H1 (cell line): ENCODE measurements at regions not wholly inside any gene's neighbourhood (a gene's known extent, or its start where the extent isn't known, plus 50 kb on each side); places are given as distances from the start of the nearest gene placed in this dataset.

ENCODE experiments used
- CREB1 ChIP-seq: IDR thresholded peaks from 2 replicates; pipeline ENCODE4 v1.6.1; 2012; ENCODE audit warnings: inconsistent platforms
- GTF2F1 ChIP-seq: IDR thresholded peaks from 2 replicates; pipeline ENCODE4 v1.6.1; 2012; ENCODE audit warnings: low read depth, low read length, improper control_type of control experiment, borderline replicate concordance
- TF ChIP-seq, protein P1 (sequence below): fragments of 300-600 bp; sonication (generic); IDR thresholded peaks from 2 replicates; pipeline ENCODE4 v1.7.1; 2012; ENCODE audit warnings: low read length, moderate library complexity, mild to moderate bottlenecking, inconsistent platforms; ENCODE audit not compliant: insufficient replicate concordance

DNA sequence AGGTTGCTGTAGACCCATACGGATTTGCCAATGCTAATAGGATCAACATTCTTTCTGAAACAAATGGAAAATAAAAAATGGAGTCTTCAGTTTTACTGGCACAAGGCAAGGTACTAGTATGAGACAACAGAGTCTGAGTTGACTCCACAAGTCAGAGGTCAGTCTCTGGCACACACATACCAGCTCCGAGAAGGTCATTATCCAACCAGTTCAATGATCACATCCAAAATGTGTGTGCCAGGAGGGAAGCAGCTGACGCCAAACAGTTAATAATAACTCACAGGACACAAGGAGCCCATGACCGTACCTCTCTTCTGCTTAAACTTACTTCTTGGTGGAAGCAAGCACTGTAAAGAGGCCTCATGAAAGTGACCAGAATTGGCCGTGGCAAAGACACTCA lies 528.6 kb downstream of the ZNF516 start (continued):
- TF ChIP-seq, protein P1, sequence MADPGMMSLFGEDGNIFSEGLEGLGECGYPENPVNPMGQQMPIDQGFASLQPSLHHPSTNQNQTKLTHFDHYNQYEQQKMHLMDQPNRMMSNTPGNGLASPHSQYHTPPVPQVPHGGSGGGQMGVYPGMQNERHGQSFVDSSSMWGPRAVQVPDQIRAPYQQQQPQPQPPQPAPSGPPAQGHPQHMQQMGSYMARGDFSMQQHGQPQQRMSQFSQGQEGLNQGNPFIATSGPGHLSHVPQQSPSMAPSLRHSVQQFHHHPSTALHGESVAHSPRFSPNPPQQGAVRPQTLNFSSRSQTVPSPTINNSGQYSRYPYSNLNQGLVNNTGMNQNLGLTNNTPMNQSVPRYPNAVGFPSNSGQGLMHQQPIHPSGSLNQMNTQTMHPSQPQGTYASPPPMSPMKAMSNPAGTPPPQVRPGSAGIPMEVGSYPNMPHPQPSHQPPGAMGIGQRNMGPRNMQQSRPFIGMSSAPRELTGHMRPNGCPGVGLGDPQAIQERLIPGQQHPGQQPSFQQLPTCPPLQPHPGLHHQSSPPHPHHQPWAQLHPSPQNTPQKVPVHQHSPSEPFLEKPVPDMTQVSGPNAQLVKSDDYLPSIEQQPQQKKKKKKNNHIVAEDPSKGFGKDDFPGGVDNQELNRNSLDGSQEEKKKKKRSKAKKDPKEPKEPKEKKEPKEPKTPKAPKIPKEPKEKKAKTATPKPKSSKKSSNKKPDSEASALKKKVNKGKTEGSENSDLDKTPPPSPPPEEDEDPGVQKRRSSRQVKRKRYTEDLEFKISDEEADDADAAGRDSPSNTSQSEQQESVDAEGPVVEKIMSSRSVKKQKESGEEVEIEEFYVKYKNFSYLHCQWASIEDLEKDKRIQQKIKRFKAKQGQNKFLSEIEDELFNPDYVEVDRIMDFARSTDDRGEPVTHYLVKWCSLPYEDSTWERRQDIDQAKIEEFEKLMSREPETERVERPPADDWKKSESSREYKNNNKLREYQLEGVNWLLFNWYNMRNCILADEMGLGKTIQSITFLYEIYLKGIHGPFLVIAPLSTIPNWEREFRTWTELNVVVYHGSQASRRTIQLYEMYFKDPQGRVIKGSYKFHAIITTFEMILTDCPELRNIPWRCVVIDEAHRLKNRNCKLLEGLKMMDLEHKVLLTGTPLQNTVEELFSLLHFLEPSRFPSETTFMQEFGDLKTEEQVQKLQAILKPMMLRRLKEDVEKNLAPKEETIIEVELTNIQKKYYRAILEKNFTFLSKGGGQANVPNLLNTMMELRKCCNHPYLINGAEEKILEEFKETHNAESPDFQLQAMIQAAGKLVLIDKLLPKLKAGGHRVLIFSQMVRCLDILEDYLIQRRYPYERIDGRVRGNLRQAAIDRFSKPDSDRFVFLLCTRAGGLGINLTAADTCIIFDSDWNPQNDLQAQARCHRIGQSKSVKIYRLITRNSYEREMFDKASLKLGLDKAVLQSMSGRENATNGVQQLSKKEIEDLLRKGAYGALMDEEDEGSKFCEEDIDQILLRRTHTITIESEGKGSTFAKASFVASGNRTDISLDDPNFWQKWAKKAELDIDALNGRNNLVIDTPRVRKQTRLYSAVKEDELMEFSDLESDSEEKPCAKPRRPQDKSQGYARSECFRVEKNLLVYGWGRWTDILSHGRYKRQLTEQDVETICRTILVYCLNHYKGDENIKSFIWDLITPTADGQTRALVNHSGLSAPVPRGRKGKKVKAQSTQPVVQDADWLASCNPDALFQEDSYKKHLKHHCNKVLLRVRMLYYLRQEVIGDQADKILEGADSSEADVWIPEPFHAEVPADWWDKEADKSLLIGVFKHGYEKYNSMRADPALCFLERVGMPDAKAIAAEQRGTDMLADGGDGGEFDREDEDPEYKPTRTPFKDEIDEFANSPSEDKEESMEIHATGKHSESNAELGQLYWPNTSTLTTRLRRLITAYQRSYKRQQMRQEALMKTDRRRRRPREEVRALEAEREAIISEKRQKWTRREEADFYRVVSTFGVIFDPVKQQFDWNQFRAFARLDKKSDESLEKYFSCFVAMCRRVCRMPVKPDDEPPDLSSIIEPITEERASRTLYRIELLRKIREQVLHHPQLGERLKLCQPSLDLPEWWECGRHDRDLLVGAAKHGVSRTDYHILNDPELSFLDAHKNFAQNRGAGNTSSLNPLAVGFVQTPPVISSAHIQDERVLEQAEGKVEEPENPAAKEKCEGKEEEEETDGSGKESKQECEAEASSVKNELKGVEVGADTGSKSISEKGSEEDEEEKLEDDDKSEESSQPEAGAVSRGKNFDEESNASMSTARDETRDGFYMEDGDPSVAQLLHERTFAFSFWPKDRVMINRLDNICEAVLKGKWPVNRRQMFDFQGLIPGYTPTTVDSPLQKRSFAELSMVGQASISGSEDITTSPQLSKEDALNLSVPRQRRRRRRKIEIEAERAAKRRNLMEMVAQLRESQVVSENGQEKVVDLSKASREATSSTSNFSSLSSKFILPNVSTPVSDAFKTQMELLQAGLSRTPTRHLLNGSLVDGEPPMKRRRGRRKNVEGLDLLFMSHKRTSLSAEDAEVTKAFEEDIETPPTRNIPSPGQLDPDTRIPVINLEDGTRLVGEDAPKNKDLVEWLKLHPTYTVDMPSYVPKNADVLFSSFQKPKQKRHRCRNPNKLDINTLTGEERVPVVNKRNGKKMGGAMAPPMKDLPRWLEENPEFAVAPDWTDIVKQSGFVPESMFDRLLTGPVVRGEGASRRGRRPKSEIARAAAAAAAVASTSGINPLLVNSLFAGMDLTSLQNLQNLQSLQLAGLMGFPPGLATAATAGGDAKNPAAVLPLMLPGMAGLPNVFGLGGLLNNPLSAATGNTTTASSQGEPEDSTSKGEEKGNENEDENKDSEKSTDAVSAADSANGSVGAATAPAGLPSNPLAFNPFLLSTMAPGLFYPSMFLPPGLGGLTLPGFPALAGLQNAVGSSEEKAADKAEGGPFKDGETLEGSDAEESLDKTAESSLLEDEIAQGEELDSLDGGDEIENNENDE, result no peak
- TF ChIP-seq CREB1 (no peak), GTF2F1 (no peak)
- TF ChIP-seq, all 59 proteins: peak for 0
